CD4-positive, alpha-beta T cell treated with Interleukin-21 for 1 hour (primary cell): ENCODE measurements at regions not wholly inside any gene's neighbourhood (a gene's known extent, or its start where the extent isn't known, plus 50 kb on each side); places are given as distances from the start of the nearest gene placed in this dataset.

ENCODE experiments used
- DNase-seq: peaks from one replicate; pipeline ENCODE4 v3.0.0-alpha.2; 2020

DNA sequence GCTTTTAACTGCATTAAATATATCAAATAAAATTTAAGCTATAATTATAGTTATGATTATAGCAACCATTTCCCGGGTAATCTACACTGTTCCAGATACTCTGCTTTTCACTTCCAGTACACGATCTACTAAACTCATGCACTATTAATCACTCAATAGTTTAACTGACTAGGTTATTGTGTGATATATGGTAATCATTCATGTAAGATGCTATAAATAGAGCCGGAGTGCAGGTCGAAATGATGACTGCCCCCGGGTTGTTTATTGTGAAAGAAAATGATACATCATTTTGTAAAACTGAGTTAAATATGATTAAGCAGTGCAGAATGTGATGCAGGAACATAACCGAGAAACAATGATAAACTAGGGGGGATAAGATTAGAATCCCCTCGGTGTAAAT, 434.6 kb upstream of the DSEL start:
- DNase-seq = no peak

DNA sequence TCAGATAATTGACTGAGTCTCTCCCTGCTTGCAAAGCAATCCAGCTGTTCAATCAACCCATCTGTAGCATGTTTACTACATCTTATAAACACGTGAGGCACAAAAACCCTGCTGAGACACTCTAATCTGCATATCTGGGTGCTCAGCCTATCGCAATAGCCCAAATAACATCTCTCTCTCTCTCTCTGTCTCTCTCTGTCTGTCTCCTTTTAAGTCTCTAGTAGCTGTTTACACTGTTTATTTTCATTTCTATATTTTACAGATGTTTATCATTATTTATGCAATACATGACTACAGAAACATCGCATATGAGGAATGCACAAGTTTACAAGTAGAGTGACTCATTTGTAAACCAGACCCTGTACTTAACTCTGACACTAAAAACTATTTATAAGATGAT, 422.1 kb upstream of the DSEL start:
- no peak for DNase-seq

DNA sequence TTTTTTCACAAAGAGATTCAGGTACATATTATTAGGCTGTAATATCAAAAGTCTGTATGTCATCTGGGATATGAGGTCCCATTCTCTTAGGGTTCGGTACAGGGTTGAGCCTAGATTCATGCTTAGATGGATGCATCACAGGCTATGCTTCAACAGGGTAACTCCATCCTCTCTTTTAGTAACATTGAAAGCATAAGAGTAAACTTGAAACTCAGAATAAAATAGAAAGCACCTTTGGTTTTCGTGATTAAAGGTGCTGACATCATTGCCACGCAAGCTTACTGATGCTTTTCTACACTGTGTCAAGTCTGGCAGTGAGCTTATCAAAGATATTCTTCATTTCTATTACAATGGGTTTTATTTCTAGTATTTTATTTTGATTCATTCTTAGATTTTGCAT, 419.1 kb upstream of the DSEL start:
- DNase-seq = no peak

DNA sequence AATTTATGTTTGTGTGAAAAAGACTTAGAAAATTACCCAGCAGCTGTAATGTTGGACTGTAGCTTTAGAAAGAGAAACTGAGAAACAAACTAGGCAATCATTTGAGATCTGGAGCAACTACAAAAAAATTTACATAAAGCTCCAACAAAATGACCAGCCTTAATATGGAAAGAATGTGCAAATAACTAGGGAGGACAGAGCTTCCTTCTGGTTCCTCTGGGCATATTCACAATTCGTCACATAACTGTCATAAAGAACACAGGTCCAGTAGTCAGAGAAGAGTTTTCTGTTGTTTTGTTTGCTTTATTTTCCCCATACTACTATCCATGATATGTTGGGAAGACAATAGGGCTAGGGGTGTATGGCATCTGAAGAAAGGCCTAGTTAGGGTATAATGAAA, 416.8 kb upstream of the DSEL start:
- no peak for DNase-seq

DNA sequence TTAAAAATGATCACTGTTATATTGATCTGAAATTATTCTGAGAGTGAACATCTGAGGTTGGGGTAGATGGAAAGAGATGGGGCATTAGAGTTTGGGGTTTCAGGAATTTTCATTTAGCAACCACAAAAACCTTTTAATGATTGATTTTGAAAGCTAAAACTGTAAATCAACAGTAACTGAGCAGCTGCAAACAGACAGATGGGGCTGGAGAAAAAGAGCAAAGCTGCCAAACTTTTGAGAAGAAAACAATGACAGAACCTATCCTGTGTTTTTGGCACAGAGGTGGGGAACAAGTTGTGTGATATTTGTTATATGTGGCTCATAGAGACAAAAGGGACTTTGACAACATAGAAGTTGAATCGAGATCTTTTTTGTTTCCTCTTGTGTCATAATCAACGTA, 415.8 kb upstream of the DSEL start:
- DNase-seq = no peak

DNA sequence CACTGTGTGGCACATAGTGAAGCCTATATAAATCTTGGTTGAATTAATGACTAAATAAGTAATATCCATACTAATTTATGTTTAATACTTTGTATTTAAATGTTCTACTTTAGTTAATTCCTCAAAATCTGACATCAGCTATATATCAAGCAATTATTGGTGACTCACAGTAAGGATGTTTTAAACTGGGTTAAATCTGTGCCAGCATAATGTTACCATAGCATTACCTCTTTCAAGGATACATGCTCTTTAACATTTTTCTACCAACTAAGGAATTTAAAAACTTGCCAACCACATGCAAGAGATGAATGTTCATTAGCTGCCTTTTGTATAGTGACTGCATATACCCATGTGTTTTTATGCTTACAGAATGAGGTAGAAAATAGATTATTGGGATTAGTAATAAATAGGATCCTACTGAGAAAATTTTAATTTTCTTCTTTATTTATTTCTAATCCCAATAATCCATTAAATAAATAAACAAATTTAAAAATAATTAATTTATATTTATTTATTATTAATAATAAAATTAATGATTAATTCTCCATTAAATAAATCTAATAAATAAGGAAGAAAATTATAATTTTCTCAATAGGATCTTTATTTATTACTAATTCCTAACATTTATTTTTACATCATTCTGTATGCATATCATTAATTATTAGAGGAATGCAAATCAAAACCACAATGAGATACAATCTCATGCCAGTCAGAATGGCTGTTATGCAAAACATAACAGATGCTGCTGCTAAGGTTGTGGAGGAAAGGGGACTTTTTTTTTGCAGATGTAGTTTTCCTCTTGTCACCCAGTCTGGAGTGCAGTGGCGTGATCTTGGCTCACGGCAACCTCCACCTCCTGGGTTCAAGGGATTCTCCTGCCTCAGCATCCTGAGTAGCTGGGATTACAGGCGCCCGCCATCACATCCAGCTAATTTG, 410.7 kb upstream of the DSEL start:
- no peak for DNase-seq

DNA sequence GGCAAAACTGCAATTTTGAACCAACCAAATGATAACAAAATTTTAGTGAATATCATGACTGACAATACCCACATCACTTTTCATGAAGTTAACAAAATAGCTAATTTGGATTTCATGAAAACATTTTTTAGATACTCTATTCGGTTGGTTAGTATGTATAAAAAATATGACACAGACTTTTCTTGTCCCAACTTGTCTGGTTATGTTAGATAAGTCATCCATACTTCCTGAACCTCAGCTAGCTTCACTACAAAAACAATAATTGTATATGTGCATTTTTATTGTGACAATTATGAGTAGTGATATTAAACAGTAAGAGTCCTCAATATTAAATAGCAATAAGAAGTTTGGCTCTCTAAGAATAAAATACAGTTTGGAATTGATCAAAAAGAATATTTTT, 408.1 kb upstream of the DSEL start:
- DNase-seq = no peak

DNA sequence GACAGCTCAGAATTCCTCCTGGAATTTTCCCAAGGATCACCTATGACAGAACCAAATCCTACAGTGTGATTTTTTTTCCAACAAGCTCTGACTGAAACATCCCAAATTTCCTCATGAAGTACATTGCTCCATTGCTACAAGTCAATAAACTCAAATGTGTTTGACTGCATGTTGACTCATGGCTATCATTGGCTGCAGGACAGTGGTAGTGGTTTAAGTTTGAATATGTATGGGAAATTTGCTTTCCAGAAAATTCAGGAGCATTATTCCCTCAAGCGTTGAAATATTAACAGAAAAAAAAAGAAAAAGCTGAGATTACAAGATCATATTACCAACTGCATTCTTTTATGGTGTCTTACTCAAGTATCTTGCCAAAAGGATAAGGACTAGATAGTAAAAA, 402.8 kb upstream of the DSEL start:
- no peak for DNase-seq

DNA sequence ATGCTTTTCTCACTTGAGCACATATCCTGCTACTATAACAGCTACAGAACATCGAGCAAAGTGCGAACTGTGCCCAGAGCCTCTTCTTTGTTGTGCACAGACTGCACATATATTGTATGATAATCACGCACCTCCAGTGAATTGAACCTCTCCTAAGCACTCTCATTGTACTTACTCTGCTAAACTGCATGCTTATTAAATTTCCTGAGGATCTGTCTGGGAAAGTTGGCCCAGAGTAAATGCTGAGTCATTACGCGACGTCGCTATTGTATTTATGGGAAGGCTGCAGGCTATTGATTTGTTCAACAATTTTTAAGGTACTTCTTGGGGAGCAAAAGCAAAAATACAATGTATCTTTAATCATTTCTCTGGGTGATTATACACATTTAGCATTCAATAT, 399.6 kb upstream of the DSEL start:
- no peak for DNase-seq

DNA sequence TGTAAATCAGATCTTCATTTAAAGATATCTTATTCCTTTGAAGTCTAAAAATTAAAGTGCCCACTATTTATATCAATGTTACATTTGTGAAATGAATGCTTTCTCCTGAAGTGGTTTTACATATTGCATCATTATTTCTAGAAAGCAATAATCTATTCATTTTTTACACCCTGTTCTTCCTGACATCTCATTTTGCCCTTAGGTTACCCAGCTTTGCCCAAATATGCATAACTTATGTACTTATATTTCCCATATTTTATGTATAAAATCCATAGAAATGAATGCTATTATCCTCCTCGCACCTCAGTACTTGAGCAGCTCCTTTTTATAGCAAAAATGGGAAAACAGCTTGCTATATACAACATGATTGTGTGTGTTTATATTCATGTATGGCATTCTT, 396.5 kb upstream of the DSEL start:
- no peak for DNase-seq

DNA sequence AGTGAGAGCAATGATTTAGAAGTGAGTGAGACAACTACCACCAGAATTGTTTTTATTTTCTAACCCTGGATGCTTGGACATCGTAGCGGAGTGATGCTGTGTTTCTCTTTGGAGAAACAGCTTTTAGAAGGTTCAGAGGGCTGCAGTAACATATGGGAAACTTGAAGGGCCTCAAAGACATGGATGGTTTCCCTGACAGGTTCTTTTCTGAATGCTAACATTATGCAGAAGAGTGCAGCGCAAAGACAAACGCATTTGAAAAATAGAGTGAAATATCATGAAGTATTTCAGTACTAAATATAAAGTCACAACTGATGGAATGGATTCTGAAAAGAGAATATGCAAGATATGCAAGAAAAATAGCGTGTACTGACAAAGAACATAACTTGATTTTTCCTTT, 385.1 kb upstream of the DSEL start:
- no peak for DNase-seq

DNA sequence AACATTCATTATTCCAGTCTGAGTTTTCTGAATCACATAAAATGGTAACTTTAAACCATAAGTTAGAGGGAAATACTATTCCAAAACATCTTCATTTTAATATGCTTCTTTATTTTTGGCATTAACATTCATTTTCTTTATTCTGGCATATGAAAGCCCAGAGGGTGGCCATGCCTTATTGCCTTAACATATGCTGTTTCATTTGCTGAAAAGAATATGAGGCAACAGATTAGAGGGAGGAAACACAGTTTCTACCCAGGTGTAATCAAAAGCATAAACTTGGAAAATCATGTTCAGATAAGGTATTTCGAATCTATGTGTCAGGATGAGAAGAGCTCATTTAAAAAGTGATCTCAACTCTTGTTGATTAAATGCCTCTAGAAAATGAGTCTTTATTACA, 379.9 kb upstream of the DSEL start:
- DNase-seq = no peak

DNA sequence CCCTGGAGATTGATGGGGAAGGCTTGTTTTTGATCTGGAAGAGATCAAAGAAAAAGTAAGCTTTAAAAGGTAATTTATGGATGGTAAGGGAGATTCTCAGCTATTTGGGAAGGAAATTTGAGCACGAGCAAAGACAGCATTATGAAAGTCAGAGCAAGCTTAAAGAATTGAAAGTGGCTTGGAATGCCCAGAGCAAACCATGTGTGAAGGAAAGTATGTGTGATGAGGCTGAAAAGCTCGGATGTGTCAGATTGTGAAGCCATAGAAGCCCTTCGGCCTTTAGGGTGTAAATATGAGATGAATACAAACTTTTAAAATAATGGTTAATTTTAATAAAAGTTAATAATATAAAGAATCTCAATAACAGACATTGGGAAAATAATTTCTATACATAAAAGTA, 377.4 kb upstream of the DSEL start:
- no peak for DNase-seq

DNA sequence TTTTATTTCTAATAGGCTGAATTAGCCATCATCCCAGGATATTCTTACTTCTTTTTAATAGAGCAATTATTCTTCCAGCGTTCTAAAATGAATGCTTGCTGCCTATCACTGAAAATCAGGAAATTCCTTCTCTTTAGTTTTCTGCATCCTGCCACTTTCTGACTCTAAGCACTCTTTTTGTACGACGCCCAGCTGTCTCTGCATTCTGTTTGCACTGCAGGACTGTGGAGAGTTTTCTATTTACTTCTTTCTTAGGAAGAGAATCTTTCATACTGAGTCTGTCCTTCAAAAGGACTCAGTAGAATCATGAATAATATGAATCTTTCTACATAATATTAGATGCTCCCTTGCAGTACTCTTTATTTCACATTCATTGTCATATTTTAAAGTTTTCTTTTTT, 360.4 kb upstream of the DSEL start:
- DNase-seq = no peak

DNA sequence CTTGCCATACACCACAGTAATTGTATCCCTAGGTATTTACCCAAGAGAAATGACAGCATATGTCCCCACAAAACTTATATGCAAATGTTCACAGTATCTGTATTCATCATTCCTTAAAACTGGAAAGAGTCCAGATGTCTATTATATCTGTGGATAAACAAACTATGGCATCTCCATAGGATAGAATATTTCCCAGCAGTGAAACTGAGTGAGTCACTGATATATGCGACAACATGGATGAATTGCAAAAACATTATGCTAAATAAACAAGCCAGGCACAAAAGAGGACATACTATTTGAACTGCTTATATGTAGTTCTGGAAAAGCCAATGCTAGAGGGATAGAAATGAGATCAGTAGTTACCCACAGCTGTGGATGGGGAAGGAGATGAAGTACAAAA, 359.4 kb upstream of the DSEL start:
- DNase-seq = no peak

DNA sequence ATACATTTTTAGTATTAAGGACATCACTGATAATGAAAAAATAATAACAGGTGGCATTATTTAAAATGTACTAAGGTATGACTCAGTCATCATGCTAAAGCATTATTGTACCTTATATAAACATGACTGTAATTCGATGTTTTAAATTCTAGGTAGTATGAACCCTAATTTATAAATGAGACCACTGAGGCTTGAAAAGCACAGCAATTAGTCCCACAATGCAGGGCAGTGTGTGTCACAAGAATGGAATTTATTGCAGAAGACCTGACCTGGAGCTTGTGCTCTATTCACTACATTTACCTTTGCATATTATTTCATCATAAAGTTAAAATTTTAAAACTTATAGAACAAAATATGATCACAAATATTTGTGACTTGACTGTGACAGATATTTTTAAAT, 358.5 kb upstream of the DSEL start:
- DNase-seq = no peak

DNA sequence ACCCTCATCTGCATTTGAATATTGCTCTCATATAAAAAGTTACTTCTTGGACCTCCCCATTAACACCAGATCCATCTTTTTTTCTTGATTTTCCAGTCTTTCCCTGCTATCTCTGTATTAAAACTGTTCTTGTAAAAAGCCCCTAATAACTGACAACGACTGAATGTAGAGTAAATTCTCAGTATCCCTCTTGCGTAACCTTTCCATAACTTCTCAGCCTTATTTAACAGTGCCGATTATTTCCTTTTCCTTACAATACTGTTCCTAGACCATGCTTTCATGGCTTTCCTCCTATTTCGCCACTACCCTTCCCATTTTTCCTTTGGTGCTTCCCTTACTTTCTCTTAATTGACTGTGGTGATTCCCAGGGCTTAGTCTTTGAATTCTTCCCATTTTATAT, 348.9 kb upstream of the DSEL start:
- no peak for DNase-seq

DNA sequence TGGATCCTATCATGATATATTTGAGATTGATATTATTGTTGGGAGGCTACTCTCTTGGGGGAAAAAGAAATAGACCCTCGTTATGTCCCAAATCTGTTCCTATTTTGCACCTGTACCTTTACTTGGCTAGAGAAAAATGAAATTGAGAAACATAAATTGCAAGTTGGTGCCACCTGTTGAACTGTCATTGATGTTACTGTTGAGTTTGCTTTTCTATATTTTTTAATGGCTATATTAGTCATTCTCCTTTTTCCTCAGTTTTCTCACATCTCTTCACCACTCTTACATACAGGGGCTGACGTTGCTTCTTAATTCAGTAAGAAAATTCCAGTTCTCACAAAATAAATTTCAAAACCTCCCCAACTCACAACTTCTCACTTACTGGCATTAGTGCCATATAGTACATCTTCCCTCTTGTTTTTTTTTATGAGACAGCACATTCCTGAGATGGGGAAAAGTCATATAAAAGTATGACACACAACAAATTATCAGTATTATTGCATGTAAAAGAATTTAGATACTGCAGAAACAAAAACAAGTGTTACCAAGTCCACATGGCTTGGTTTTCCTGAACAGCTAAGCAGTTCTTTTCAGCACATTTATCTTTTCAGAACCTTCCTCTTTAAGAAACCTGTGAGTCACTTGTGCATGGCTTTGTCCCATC, 348.3 kb upstream of the DSEL start:
- no peak for DNase-seq

DNA sequence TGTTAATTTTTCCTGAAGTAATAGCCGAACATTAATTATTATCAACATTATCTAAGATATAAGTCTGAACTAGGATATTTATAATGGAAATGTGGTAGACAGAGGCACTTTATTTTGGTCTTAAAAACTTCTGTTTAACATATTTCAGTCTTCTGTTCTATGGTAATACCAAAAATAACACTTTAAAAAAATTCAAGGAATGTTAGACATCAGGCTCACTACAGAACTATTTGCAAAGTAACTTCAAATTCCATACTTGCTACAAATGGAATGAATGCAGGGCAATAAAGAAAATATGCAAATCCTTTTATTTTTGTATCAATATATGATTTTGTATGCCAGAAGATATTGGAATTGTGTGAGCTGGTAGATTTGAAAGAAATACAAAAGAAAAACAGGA, 345.5 kb upstream of the DSEL start:
- no peak for DNase-seq

DNA sequence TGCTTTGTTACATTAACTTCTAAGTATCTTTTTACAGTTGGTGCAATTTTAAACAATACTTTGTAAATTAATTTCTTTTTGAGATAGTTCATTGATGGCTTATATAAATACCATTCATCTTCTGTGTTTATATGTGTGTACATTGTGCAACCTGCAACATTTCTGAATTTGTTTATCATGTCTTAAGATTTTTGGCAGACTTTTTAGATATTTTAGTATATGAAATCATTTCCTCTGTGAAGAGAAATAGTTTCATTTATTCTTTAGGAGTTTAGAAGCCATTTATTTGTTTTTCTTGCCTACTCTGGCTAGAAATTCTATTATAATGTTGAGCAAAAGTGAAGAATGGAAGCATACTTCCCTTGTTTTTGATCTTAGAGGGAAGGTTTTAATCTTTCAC, 337.8 kb upstream of the DSEL start:
- no peak for DNase-seq

DNA sequence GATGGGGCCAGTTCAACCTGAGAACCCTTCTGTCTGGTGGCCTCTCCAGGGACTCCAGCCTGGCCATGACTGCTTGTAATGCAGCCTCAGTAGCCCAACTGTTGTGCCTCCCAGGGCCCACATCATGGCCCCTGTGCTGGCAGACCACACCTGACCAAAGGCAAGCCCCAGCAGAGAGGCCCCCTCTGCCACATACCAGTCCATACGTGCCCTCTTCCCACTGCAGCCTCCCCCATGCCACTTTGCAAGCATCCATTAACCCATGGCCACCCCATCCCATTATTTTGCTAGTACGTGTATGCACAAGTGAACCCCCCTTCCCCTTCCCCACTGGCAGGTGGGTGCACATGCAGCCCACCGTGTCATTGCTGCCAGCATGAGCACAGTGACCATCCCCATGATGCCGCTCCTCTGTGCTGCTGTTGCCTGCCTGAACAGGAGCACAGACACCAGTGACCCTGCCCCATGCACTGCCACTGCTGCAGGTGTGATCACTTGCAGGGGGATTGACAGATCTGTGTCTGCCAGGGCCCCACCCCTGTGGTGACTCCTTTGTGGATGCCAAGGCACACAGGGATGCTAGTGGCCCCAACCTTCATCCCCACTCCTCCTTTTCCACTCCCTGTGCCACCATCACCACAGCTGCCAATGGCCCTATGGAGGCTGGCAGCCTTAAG, 330.0 kb upstream of the DSEL start:
- no peak for DNase-seq

DNA sequence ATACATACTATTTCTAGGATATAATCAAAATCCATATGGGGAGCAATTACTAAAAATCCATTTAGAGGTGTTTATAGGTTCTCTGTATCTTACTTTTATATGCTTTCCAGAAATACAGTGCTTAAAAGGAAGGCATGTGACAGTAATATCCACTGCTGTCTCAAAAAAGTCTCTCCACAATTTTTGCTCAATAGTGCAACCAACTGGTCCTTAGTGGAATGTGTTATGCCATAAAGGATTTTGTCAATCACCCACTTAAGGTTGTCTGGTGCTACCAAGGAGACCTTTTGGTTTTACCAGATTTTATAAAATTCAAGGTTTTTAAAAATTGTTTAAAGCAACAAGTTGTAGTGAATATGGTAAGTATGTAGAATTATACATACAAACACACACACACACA, 328.5 kb upstream of the DSEL start:
- DNase-seq = no peak

DNA sequence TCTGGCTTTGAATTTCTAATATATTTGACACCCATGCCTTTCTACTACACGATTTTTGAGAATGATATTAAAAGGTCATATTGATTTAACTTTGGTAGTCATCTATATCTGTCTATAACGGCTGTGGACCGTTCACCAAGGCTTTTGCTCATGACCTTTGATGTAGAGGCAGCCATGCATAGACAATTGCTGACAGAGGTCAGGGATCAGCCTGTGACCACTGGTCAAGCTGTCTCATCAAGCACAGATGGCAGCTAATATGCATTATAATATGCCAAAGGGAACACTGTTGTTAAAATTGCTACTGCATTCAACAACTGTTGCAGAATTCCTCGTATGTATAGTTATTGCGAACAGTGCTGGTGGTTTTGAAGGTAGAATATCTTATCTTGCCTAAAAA, 323.9 kb upstream of the DSEL start:
- DNase-seq = no peak

DNA sequence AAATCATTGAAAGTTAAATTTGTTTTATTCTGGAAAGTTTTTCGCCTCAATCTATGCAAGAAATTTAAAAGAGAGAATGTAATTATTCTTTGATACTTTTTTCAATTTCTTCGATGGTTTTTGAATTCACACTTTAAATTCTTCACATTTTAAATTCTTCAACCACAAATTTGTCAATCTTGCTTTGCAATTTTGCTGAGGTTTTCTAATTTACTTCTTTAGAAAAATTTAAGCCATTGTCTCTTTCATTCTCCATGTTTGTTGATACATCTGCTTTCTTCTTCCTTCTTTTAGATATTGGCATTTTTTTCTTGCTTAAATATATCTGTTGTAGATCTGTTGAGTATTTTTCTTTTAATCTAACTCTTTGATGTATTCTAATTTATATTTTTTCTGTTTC, 301.9 kb upstream of the DSEL start:
- no peak for DNase-seq
